Hepatic stellate cell (primary cell): ENCODE measurements at regions not wholly inside any gene's neighbourhood (a gene's known extent, or its start where the extent isn't known, plus 50 kb on each side); places are given as distances from the start of the nearest gene placed in this dataset.
"Not testable (repeated sequence)": the region's sequence is repeated elsewhere in the genome, so short reads cannot be mapped to it uniquely, and the experiment has no call there.

ENCODE experiments used
- DNase-seq: peaks from one replicate; pipeline ENCODE4 v3.0.0; 2011; ENCODE audit warnings: low spot score

DNA sequence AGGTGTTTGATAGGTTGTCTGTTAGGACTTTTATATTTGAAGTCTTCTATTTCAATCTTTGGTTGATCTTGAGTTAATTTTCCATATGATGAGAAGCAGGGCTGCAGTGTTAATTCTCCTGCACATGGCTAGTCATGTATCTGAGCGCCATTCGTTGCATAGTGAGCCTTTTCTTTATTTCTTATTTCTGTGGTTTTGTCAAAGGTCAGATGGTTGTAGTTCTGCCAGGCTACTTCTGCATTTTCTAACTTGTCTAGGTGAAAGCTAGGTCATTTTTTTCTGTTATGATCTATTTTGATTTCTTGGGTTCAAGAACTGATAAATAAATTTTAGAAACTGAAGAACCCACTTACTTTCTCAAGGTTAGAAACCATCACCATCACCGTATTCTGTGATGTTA, 56.7 kb downstream of the CCDC74A start:
- DNase-seq: no peak

GRCh38 chr2:131584940-131585339, 57.3 kb downstream of the CCDC74A start:
- DNase-seq: no peak

DNA sequence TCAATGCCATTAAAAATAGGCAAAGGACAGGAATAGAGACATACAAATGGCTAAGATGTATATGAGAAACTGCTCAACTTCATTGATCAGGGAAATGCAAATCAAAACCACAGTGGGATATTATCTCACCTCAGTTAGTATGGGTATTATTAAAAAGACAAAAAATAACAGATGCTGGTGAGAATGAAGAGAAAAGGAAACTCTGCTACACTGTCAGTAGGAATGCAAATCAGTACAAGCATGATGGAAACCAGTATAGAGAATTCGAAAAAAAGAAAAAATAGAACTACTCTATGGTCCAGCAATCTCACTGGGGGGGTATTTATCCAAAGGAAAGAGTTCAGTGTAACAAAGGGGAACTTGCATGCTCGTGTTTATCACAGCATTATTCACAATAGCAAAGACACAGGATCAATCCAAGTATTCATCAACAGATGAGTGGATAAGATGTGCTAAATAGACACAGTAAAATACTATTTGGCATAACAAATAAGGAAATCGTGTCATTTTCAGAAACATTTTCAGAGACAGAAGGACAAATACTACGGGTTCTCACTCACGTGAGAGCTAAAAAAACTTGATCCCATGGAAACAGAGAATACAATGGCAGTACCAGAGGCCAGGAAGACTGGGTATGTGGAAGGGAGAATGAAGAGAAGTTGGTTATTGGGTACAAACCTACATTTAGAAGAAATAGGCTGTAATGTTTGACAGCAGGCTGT, 60.6 kb downstream of the CCDC74A start:
- DNase-seq: no peak

- not testable (repeated sequence) for DNase-seq
Observed at GRCh38 chr2:131589126-131589525, 61.4 kb downstream of the CCDC74A start.

- DNase-seq: no peak
Observed at GRCh38 chr2:131590366-131590765, 62.7 kb downstream of the CCDC74A start.

- DNase-seq: no peak
Observed at GRCh38 chr2:131590896-131591295, 63.2 kb downstream of the CCDC74A start.

DNA sequence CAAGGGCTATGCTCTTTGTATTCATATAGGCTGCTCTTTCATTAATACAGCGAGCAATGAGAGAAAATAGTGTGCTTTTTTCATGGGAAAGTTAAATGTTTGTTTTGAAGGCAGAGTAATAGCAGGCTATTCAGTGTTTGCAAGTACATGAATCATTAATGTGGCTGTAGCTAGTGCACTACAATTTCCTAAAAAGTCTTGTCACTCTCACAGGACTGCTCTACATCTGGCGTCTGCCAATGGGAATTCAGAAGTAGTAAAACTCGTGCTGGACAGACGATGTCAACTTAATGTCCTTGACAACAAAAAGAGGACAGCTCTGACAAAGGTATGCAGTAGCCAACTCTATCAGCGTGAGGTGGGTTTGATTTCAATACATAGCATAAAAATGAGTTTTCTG, 68.9 kb downstream of the CCDC74A start:
- not testable (repeated sequence) for DNase-seq

- not testable (repeated sequence) for DNase-seq
Observed at GRCh38 chr2:131602444-131602843, 74.8 kb downstream of the CCDC74A start.

GRCh38 chr2:131604652-131605051, 77.0 kb downstream of the CCDC74A start:
- not testable (repeated sequence) for DNase-seq

DNA sequence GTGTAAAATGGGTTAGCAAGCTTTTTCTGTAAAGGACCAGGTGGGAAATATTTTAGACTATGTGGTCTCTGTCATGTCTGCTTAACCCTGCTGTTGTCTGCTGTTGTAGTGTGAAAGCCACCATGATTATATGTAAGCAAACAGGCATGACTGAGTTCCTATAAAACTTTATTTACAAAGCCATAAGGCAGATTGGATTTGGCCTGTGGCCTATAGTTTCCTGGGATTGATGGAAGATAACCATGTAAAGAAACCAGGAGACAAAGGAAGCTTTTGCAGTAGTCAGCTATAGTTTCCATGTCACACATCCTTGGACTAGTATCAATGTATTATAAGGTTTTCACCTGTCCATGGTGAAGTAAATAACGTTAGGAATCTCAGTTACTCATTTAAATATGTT, 78.7 kb downstream of the CCDC74A start:
- DNase-seq: not testable (repeated sequence)

- not testable (repeated sequence) for DNase-seq
Observed at GRCh38 chr2:131607056-131607455, 79.4 kb downstream of the CCDC74A start.

DNA sequence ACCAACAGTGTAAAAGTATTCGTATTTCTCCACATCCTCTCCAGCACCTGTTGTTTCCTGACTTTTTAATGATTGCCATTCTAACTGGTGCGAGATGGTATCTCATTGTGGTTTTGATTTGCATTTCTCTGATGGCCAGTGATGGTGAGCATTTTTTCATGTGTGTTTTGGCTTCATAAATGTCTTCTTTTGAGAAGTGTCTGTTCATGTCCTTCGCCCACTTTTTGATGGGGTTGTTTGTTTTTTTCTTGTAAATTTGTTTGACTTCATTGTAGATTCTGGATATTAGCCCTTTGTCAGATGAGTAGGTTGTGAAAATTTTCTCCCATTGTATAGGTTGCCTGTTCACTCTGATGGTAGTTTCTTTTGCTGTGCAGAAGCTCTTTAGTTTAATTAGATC, 86.9 kb downstream of the CCDC74A start:
- not testable (repeated sequence) for DNase-seq

DNA sequence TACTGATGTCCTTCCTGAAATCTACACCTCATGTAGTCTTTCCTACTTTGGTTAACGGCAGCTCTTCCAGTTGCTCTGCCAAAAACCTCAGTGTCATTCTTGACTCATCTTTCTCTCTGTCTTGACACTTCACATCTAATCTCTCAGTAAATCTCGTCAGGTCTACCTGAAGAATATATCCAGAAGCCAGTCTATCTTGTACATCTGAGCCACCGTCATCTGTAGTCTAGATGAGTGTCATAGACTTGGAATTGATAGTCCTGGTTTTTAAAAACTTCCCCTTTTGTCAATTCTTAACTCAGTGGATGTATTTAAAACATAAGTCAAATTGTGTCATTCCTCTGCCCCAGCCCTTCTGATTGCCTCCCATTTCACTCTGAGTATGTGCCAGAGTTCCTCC, 90.6 kb downstream of the CCDC74A start:
- not testable (repeated sequence) for DNase-seq

- DNase-seq: not testable (repeated sequence)
Observed at GRCh38 chr2:131622874-131623273, 95.2 kb downstream of the CCDC74A start.

GRCh38 chr2:131626011-131626410, 98.3 kb downstream of the CCDC74A start:
- not testable (repeated sequence) for DNase-seq

- not testable (repeated sequence) for DNase-seq
Observed at GRCh38 chr2:131626565-131626964, 98.9 kb downstream of the CCDC74A start.

- not testable (repeated sequence) for DNase-seq
Observed at GRCh38 chr2:131627777-131628176, 100.1 kb downstream of the CCDC74A start.

GRCh38 chr2:131631648-131632047, 104.0 kb downstream of the CCDC74A start:
- not testable (repeated sequence) for DNase-seq

- DNase-seq: not testable (repeated sequence)
Observed at GRCh38 chr2:131633405-131633804, 105.7 kb downstream of the CCDC74A start.

- not testable (repeated sequence) for DNase-seq
Observed at GRCh38 chr2:131633827-131634695, 106.4 kb downstream of the CCDC74A start.

DNA sequence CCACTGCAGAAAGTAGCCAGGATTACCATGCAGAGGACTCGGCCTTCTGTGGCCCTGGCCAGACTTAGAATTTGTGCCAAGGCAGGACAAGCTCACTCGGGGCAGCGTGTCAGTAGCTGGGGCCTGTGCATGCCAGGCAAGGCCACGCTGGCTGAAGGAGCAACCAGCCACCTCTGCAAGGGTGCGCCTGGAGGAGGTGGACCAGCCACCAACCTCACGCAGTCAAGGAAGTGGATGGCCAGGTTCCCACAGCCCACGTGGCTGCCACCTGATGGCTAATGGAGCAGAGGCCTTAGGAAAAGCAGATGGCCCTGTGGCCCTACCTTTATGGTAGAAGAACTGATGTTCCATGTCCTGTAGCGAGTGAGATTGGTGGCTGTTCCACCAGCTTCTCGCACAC, 107.9 kb downstream of the CCDC74A start:
- no peak for DNase-seq

GRCh38 chr2:131636704-131637308, 109.1 kb downstream of the CCDC74A start:
- DNase-seq: not testable (repeated sequence)
